HS-5 (cell line): ENCODE measurements at regions not wholly inside any gene's neighbourhood (a gene's known extent, or its start where the extent isn't known, plus 50 kb on each side); places are given as distances from the start of the nearest gene placed in this dataset.

ENCODE experiments used
- DNase-seq: peaks from one replicate; pipeline ENCODE4 v3.0.0-alpha.2; 2012; ENCODE audit warnings: low read depth

- DNase-seq, result no peak
These were observed 65.9 kb downstream of the EFNB1 start for GRCh38 chrX:68894513-68895340.

- DNase-seq, result no peak
These were observed 65.3 kb downstream of the EFNB1 start for GRCh38 chrX:68894142-68894512.

GRCh38 chrX:68892651-68893050, 63.8 kb downstream of the EFNB1 start:
- no peak for DNase-seq

GRCh38 chrX:68892134-68892533, 63.3 kb downstream of the EFNB1 start:
- DNase-seq, result no peak
